Hepatocyte (in vitro differentiated cells): ENCODE measurements at regions not wholly inside any gene's neighbourhood (a gene's known extent, or its start where the extent isn't known, plus 50 kb on each side); places are given as distances from the start of the nearest gene placed in this dataset.

Experiments used
- DNase-seq: peaks from one replicate; pipeline ENCODE4 v3.0.0-alpha.2; 2016; ENCODE audit warnings: low spot score
- H2AFZ ChIP-seq: fragments of 200-600 bp; sonication (generic); 2 replicates; pipeline ENCODE4 v1.6.0; 2016; ENCODE audit warnings: antibody characterized with exemption, mild to moderate bottlenecking
- H3K27ac ChIP-seq: fragments of 200-600 bp; sonication (generic); 2 replicates; pipeline ENCODE4 v1.5.1; 2016; ENCODE audit warnings: mild to moderate bottlenecking
- H3K27me3 ChIP-seq: fragments of 200-600 bp; sonication (generic); 2 replicates; pipeline ENCODE4 v1.6.1; 2016
- H3K36me3 ChIP-seq: fragments of 200-600 bp; sonication (generic); replicated peaks from 2 replicates; pipeline ENCODE4 v1.5.1; 2016; ENCODE audit warnings: low read depth; ENCODE audit not compliant: insufficient read depth
- H3K4me1 ChIP-seq: fragments of 200-600 bp; sonication (generic); 2 replicates; pipeline ENCODE4 v1.5.1; 2016; ENCODE audit warnings: mild to moderate bottlenecking, moderate library complexity; ENCODE audit not compliant: insufficient read depth
- H3K4me2 ChIP-seq: fragments of 200-600 bp; sonication (generic); 2 replicates; pipeline ENCODE4 v1.6.0; 2016
- H3K4me3 ChIP-seq: fragments of 200-600 bp; sonication (generic); 2 replicates; pipeline ENCODE4 v1.5.1; 2016; ENCODE audit warnings: mild to moderate bottlenecking
- H3K79me2 ChIP-seq: fragments of 200-600 bp; sonication (generic); 2 replicates; pipeline ENCODE4 v1.6.0; 2017; ENCODE audit warnings: mild to moderate bottlenecking
- H3K9me2 ChIP-seq: fragments of 200-600 bp; sonication (generic); replicated peaks from 2 replicates; pipeline ENCODE4 v1.6.0; 2017; ENCODE audit warnings: mild to moderate bottlenecking; ENCODE audit not compliant: insufficient read depth
- H3K9me3 ChIP-seq: fragments of 200-600 bp; sonication (generic); 2 replicates; pipeline ENCODE4 v1.5.1; 2016; ENCODE audit warnings: low read depth, mild to moderate bottlenecking
- H4K20me1 ChIP-seq: fragments of 200-600 bp; sonication (generic); 2 replicates; pipeline ENCODE4 v1.6.0; 2016; ENCODE audit warnings: mild to moderate bottlenecking; ENCODE audit not compliant: insufficient read depth, poor library complexity, severe bottlenecking
- CTCF ChIP-seq: fragments of 200-600 bp; sonication (generic); IDR thresholded peaks from 2 replicates; pipeline ENCODE4 v1.5.1; 2016; ENCODE audit warnings: antibody characterized with exemption, mild to moderate bottlenecking; ENCODE audit not compliant: poor library complexity
- EZH2 ChIP-seq: fragments of 200-600 bp; sonication (generic); IDR thresholded peaks from 2 replicates; pipeline ENCODE4 v1.6.1; 2016; ENCODE audit warnings: antibody characterized with exemption, mild to moderate bottlenecking, borderline replicate concordance
- EZH2phosphoT487 ChIP-seq: fragments of 200-600 bp; sonication (generic); IDR thresholded peaks from one replicate; pipeline ENCODE4 v1.6.1; 2018; ENCODE audit warnings: antibody characterized with exemption, mild to moderate bottlenecking, low read depth, moderate library complexity; ENCODE audit not compliant: unreplicated experiment, severe bottlenecking
- WGBS: methylation state at CpG from one replicate; pipeline ENCODE4 v1.1.6; 2016; ENCODE audit warnings: low lambda C conversion rate; ENCODE audit errors: missing lambda C conversion rate; 5-methylcytosine and 5-hydroxymethylcytosine counted together

- no peak for TF ChIP-seq CTCF
- no peak for TF ChIP-seq EZH2
- TF ChIP-seq EZH2phosphoT487: no peak
- H3K27me3 ChIP-seq: no peaks in the 10 kb centered on the region
- H2AFZ ChIP-seq: no peak overlapping the region
- no peaks in the 10 kb centered on the region for H4K20me1 ChIP-seq
- no peaks in the 10 kb centered on the region for H3K9me3 ChIP-seq
- no peak overlapping the region for H3K27ac ChIP-seq
- no peaks in the 10 kb centered on the region for H3K79me2 ChIP-seq
- H3K9me2 ChIP-seq: no peaks in the 10 kb centered on the region
- no peak overlapping the region for H3K4me3 ChIP-seq
- H3K4me1 ChIP-seq: no peaks in the 10 kb centered on the region
- H3K4me2 ChIP-seq: no peak overlapping the region
- no peaks in the 10 kb centered on the region for H3K36me3 ChIP-seq
- 96% methylated on average over 3 of the region's 3 CpGs for WGBS
- no peak for DNase-seq
These were observed 64.3 kb upstream of the VANGL1 start for GRCh38 chr1:115577513-115577912.

- DNase-seq: no peak
- Histone ChIP-seq H3K9me3 (no peaks in the 10 kb centered on the region), H3K4me2 (no peak overlapping the region), H3K4me3 (no peak overlapping the region), H2AFZ (no peak overlapping the region), H3K4me1 (no peaks in the 10 kb centered on the region), H3K9me2 (no peaks in the 10 kb centered on the region), H3K27me3 (no peaks in the 10 kb centered on the region), H3K79me2 (no peaks in the 10 kb centered on the region), H4K20me1 (no peaks in the 10 kb centered on the region), H3K27ac (no peak overlapping the region), H3K36me3 (no peaks in the 10 kb centered on the region)
- TF ChIP-seq EZH2 (no peak), CTCF (no peak), EZH2phosphoT487 (no peak)
These were observed 66.1 kb upstream of the VANGL1 start for GRCh38 chr1:115575661-115576060.

GRCh38 chr1:115572710-115573109 is 69.1 kb upstream of the VANGL1 start:
- H3K27ac ChIP-seq: no peak overlapping the region
- no peak overlapping the region for H3K4me3 ChIP-seq
- H3K36me3 ChIP-seq: no peaks in the 10 kb centered on the region
- no peaks in the 10 kb centered on the region for H3K9me3 ChIP-seq
- no peak overlapping the region for H3K4me2 ChIP-seq
- H3K4me1 ChIP-seq: no peaks in the 10 kb centered on the region
- no peaks in the 10 kb centered on the region for H3K9me2 ChIP-seq
- H2AFZ ChIP-seq: no peak overlapping the region
- TF ChIP-seq CTCF: no peak
- no peak for TF ChIP-seq EZH2
- no peak for TF ChIP-seq EZH2phosphoT487
- no peak for DNase-seq
- 95% methylated on average over 1 of the region's 1 CpG for WGBS
- no peaks in the 10 kb centered on the region for H3K27me3 ChIP-seq
- H3K79me2 ChIP-seq: no peaks in the 10 kb centered on the region
- no peaks in the 10 kb centered on the region for H4K20me1 ChIP-seq

- Histone ChIP-seq H3K4me1 (no peaks in the 10 kb centered on the region), H3K36me3 (no peaks in the 10 kb centered on the region), H3K4me2 (no peak overlapping the region)
These were observed 74.3 kb upstream of the VANGL1 start for GRCh38 chr1:115567431-115567830.

More at GRCh38 chr1:115567431-115567830, 74.3 kb upstream of the VANGL1 start:
- no peak overlapping the region for H3K4me3 ChIP-seq
- H2AFZ ChIP-seq: no peak overlapping the region
- no peaks in the 10 kb centered on the region for H4K20me1 ChIP-seq
- no peak overlapping the region for H3K27ac ChIP-seq
- no peak for DNase-seq
- no peaks in the 10 kb centered on the region for H3K9me2 ChIP-seq
- no peaks in the 10 kb centered on the region for H3K9me3 ChIP-seq
- H3K27me3 ChIP-seq: peaks cover 7% of the 10 kb centered on the region
- TF ChIP-seq EZH2phosphoT487: no peak
- TF ChIP-seq EZH2: no peak
- no peak for TF ChIP-seq CTCF
- no peaks in the 10 kb centered on the region for H3K79me2 ChIP-seq
